DND-41 (cell line): ENCODE measurements at regions not wholly inside any gene's neighbourhood (a gene's known extent, or its start where the extent isn't known, plus 50 kb on each side); places are given as distances from the start of the nearest gene placed in this dataset.

Source experiments
- ATAC-seq: fragments of 200-7000 bp; cut with Tn5 transposase; 3 replicates; pipeline ENCODE4 v1.9.1; 2021; ENCODE audit warnings: low read depth; ENCODE audit not compliant: insufficient read depth
- DNase-seq: peaks from one replicate; pipeline ENCODE4 v3.0.0-alpha.2; 2020
- H2AFZ ChIP-seq: 2 replicates; pipeline ENCODE4 v1.6.0; 2012; ENCODE audit warnings: low read depth, low read length
- H3K27ac ChIP-seq: 2 replicates; pipeline ENCODE4 v1.5.1; 2012; ENCODE audit warnings: low read length, inconsistent platforms
- H3K27me3 ChIP-seq: fragments of 200-600 bp; sonication (generic); 2 replicates; pipeline ENCODE4 v1.6.0; 2012; ENCODE audit warnings: low read length, mild to moderate bottlenecking, inconsistent platforms; ENCODE audit not compliant: insufficient read depth, poor library complexity
- H3K36me3 ChIP-seq: 2 replicates; pipeline ENCODE4 v1.5.1; 2012; ENCODE audit warnings: low read length, inconsistent platforms; ENCODE audit not compliant: insufficient read depth
- H3K4me1 ChIP-seq: 2 replicates; pipeline ENCODE4 v1.5.1; 2012; ENCODE audit warnings: mild to moderate bottlenecking, low read length; ENCODE audit not compliant: insufficient read depth
- H3K4me2 ChIP-seq: 2 replicates; pipeline ENCODE4 v1.6.0; 2012; ENCODE audit warnings: mild to moderate bottlenecking, moderate library complexity, low read length, inconsistent platforms; ENCODE audit not compliant: insufficient read depth
- H3K4me3 ChIP-seq, 2 experiments: fragments of 200-600 bp in 1 of 2; shearing (Covaris generic) in 1 of 2; 2 replicates each; pipeline ENCODE4 v1.5.1; 2012 to 2016; ENCODE audit warnings: inconsistent platforms in 2 of 2, low read length in 2 of 2, mild to moderate bottlenecking in 2 of 2, low read depth in 1 of 2, moderate library complexity in 1 of 2
- H3K79me2 ChIP-seq: 2 replicates; pipeline ENCODE4 v1.6.0; 2012; ENCODE audit warnings: low read length, inconsistent platforms; ENCODE audit not compliant: insufficient read depth
- H3K9ac ChIP-seq: 2 replicates; pipeline ENCODE4 v1.6.0; 2012; ENCODE audit warnings: low read depth, mild to moderate bottlenecking, inconsistent platforms, low read length, moderate library complexity
- H3K9me3 ChIP-seq: 2 replicates; pipeline ENCODE4 v1.5.1; 2012; ENCODE audit warnings: low read length, moderate library complexity, mild to moderate bottlenecking, inconsistent platforms; ENCODE audit not compliant: insufficient read depth, severe bottlenecking
- H4K20me1 ChIP-seq: 2 replicates; pipeline ENCODE4 v1.6.0; 2012; ENCODE audit warnings: low read length; ENCODE audit not compliant: insufficient read depth
- CTCF ChIP-seq: IDR thresholded peaks from 2 replicates; pipeline ENCODE4 v1.5.1; 2012; ENCODE audit warnings: borderline replicate concordance, low read length, moderate library complexity, mild to moderate bottlenecking; ENCODE audit not compliant: poor library complexity, severe bottlenecking; ENCODE audit errors: extremely low read depth
- EZH2 ChIP-seq: IDR thresholded peaks from 3 replicates; pipeline ENCODE4 v1.6.1; 2012; ENCODE audit warnings: borderline replicate concordance, low read depth, mild to moderate bottlenecking, moderate library complexity, low read length, inconsistent platforms; ENCODE audit not compliant: severe bottlenecking

GRCh38 chr4:120434756-120435155, 368.1 kb upstream of the MAD2L1 start:
- ATAC-seq (no peak), DNase-seq (no peak)

GRCh38 chr4:120432301-120432860, 365.7 kb upstream of the MAD2L1 start:
- Histone ChIP-seq H3K9ac (no peak overlapping the region), H3K4me2 (no peak overlapping the region), H3K27ac (no peak overlapping the region), H3K9me3 (no peaks in the 10 kb centered on the region), H3K27me3 (no peaks in the 10 kb centered on the region), H3K79me2 (no peaks in the 10 kb centered on the region), H3K4me3 (no peak overlapping the region), H2AFZ (no peak overlapping the region), H3K4me1 (no peaks in the 10 kb centered on the region), H4K20me1 (no peaks in the 10 kb centered on the region), H3K36me3 (no peaks in the 10 kb centered on the region)
- TF ChIP-seq CTCF (no peak), EZH2 (no peak)
- DNase-seq (no peak), ATAC-seq (no peak)

More at GRCh38 chr4:120434756-120435155, 368.1 kb upstream of the MAD2L1 start:
- TF ChIP-seq EZH2 (no peak), CTCF (no peak)
- Histone ChIP-seq H3K4me2 (no peak overlapping the region), H4K20me1 (no peaks in the 10 kb centered on the region), H3K4me1 (no peaks in the 10 kb centered on the region), H3K9ac (no peak overlapping the region), H3K4me3 (no peak overlapping the region), H3K27me3 (no peaks in the 10 kb centered on the region), H3K79me2 (no peaks in the 10 kb centered on the region), H3K27ac (no peak overlapping the region), H3K36me3 (no peaks in the 10 kb centered on the region), H3K9me3 (no peaks in the 10 kb centered on the region), H2AFZ (no peak overlapping the region)

GRCh38 chr4:120431180-120431579, 364.5 kb upstream of the MAD2L1 start:
- ATAC-seq (no peak), DNase-seq (no peak)
- no peaks in the 10 kb centered on the region for H4K20me1 ChIP-seq
- no peak for TF ChIP-seq CTCF
- TF ChIP-seq EZH2, result no peak
- H3K79me2 ChIP-seq, result no peaks in the 10 kb centered on the region
- H3K4me1 ChIP-seq, result no peaks in the 10 kb centered on the region
- no peak overlapping the region for H3K4me2 ChIP-seq
- H3K27me3 ChIP-seq, result no peaks in the 10 kb centered on the region
- no peak overlapping the region for H3K4me3 ChIP-seq
- H2AFZ ChIP-seq, result no peak overlapping the region
- H3K27ac ChIP-seq, result no peak overlapping the region
- no peaks in the 10 kb centered on the region for H3K36me3 ChIP-seq
- no peaks in the 10 kb centered on the region for H3K9me3 ChIP-seq
- no peak overlapping the region for H3K9ac ChIP-seq

- TF ChIP-seq CTCF, result no peak
- TF ChIP-seq EZH2, result no peak
- DNase-seq, result no peak
- no peaks in the 10 kb centered on the region for H4K20me1 ChIP-seq
- no peaks in the 10 kb centered on the region for H3K27me3 ChIP-seq
- H3K4me3 ChIP-seq, result no peak overlapping the region
- H3K36me3 ChIP-seq, result no peaks in the 10 kb centered on the region
- no peak overlapping the region for H3K27ac ChIP-seq
- H3K79me2 ChIP-seq, result no peaks in the 10 kb centered on the region
- H3K9ac ChIP-seq, result no peak overlapping the region
- H3K4me1 ChIP-seq, result no peaks in the 10 kb centered on the region
- no peak for ATAC-seq
- no peaks in the 10 kb centered on the region for H3K9me3 ChIP-seq
- no peak overlapping the region for H3K4me2 ChIP-seq
- no peak overlapping the region for H2AFZ ChIP-seq
Observed at GRCh38 chr4:120418146-120418545, 351.5 kb upstream of the MAD2L1 start.
